ENCODE measurements at regions not wholly inside any gene's neighbourhood (a gene's known extent, or its start where the extent isn't known, plus 50 kb on each side); places are given as distances from the start of the nearest gene placed in this dataset.

DNA sequence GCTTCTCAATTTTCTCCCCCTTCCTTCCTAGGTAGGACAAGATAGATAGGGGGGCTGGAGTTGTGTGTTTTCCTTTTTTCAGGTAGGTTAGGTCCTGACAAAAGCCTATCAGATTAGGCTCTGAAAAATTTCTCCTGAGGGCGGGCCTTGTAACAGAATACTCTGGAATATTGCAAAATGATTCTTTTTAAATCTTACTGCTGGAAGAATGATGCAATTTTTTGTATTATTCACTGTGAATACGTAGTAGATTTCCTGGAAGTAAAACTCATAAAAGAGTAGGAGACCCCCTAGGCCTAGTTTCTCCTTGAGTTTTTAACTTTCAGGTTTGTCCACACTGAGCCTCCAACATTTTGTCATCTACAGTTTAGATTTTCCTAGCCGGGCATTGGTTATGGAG, 1701.8 kb downstream of the EFNA5 start:
- TF ChIP-seq EZH2 (IDR thresholded peaks at IDR 0.05; ENCODE audit: borderline replicate concordance) (no peak), CTCF (IDR thresholded peaks at IDR 0.05; ENCODE audit: poor library complexity) (no peak)
